H1 (cell line): ENCODE measurements at regions not wholly inside any gene's neighbourhood (a gene's known extent, or its start where the extent isn't known, plus 50 kb on each side); places are given as distances from the start of the nearest gene placed in this dataset.

Experiments
- CHD1 ChIP-seq: IDR thresholded peaks from 2 replicates; pipeline ENCODE4 v1.6.1; 2012; ENCODE audit warnings: low read depth, low read length, improper control_type of control experiment
- CHD2 ChIP-seq: IDR thresholded peaks from 2 replicates; pipeline ENCODE4 v1.6.1; 2012; ENCODE audit warnings: low read length, improper control_type of control experiment
- GTF2F1 ChIP-seq: IDR thresholded peaks from 2 replicates; pipeline ENCODE4 v1.6.1; 2012; ENCODE audit warnings: low read depth, low read length, improper control_type of control experiment, borderline replicate concordance
- RAD21 ChIP-seq, 2 experiments: IDR thresholded peaks in 1 of 2; conservative IDR thresholded peaks in 1 of 2; 2 replicates each; pipeline ENCODE4 v1.6.1; 2011; ENCODE audit warnings: low read depth in 2 of 2, low read length in 2 of 2, improper control_type of control experiment in 1 of 2, inconsistent platforms in 1 of 2, mild to moderate bottlenecking in 1 of 2, moderate library complexity in 1 of 2
- TF ChIP-seq, protein P1 (sequence below): IDR thresholded peaks from 2 replicates; pipeline ENCODE4 v1.6.1; 2012; ENCODE audit warnings: inconsistent platforms

DNA sequence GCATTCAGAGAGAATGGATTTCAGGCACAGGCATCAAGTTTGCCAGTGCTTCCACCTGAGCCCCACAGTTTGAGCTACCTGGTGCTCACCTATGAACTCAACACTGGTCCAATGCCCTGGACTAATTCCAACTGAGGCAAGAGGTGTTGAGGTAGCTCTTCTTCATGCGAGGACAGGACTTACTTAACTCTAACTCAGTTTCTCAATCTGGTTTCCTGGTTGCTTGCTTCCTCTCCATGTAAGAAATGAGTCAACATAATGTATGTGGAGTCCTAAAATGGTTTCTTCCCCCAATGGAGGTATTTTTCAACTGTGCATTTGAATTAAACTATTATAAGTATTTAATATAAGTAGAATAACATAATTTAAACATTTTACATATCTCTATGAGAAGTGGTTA, 523.6 kb upstream of the DAB2 start (continued):
- TF ChIP-seq RAD21 (IDR thresholded peaks at IDR 0.05 in 1 of 2, conservative IDR thresholded peaks at IDR 0.05 in 1 of 2; ENCODE audit: low read depth in 2 of 2, low read length in 2 of 2) (no peak), GTF2F1 (no peak), CHD1 (no peak), CHD2 (no peak)
- TF ChIP-seq, protein P1, sequence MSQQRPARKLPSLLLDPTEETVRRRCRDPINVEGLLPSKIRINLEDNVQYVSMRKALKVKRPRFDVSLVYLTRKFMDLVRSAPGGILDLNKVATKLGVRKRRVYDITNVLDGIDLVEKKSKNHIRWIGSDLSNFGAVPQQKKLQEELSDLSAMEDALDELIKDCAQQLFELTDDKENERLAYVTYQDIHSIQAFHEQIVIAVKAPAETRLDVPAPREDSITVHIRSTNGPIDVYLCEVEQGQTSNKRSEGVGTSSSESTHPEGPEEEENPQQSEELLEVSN, result no peak
